C4-2B (cell line): ENCODE measurements at regions not wholly inside any gene's neighbourhood (a gene's known extent, or its start where the extent isn't known, plus 50 kb on each side); places are given as distances from the start of the nearest gene placed in this dataset.

ENCODE experiments used
- ZFX ChIP-seq: fragments of 450-650 bp; IDR thresholded peaks from 2 replicates; pipeline ENCODE4 v1.6.1; 2017
- TF ChIP-seq, protein P1 (sequence below): fragments of 450-650 bp; conservative IDR thresholded peaks from 2 replicates; pipeline ENCODE4 v1.5.1; 2017; ENCODE audit warnings: mild to moderate bottlenecking

DNA sequence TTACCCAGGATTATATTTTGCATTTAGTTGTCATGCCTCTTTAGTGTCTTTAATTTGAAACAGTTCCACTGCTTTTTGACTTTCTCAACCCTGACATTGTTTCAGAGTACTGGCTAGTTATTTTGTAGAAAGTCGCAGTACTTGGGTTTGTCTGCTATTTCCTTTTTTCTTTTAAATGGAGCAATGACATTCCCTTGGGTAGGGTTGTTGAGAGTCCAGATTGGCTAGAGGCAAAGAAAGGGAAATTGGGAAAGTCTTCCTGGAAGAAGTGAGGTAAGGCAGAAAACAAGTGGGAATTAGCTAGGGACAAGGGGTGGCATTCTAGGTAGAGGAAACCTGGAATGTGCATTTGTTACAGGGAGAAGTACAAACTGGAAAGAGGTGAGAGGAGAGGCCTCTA is 245.9 kb downstream of the EMP1 start:
- TF ChIP-seq, protein P1, sequence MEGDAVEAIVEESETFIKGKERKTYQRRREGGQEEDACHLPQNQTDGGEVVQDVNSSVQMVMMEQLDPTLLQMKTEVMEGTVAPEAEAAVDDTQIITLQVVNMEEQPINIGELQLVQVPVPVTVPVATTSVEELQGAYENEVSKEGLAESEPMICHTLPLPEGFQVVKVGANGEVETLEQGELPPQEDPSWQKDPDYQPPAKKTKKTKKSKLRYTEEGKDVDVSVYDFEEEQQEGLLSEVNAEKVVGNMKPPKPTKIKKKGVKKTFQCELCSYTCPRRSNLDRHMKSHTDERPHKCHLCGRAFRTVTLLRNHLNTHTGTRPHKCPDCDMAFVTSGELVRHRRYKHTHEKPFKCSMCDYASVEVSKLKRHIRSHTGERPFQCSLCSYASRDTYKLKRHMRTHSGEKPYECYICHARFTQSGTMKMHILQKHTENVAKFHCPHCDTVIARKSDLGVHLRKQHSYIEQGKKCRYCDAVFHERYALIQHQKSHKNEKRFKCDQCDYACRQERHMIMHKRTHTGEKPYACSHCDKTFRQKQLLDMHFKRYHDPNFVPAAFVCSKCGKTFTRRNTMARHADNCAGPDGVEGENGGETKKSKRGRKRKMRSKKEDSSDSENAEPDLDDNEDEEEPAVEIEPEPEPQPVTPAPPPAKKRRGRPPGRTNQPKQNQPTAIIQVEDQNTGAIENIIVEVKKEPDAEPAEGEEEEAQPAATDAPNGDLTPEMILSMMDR: no peak
- TF ChIP-seq ZFX: no peak
